ENCODE measurements at regions not wholly inside any gene's neighbourhood (a gene's known extent, or its start where the extent isn't known, plus 50 kb on each side); places are given as distances from the start of the nearest gene placed in this dataset.

DNA sequence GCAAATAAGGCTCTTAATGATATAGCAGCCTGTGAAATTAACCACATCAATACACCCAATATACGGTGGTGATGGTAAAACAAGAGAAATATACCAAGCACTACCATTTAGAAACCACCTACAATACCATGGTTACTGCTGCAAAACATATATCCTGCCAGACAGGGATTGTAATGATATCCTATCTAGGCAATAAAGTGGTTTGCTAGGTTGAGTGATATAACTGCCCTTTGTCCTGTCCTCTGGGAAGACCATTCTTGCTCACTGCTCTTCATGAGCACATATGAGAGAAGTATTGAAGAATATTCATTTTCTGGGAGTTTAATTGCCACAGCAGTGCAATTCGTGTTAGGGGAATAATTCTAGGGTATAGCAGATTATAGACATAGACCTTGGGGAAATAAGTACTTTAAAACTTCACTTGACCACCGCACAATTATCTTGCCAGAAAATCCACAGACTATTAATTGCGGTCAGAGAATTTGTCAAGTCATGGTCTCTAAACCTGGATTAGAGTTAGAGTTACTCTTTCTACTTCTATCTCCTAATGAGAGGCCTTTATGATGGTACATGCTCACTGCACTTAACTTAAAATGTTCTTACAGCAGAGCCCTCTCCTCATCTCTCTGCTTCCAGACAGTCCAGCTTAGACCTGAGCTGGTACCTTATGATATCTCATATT lies 413.0 kb downstream of the ZNF608 start (continued):
- TF ChIP-seq, protein P1, sequence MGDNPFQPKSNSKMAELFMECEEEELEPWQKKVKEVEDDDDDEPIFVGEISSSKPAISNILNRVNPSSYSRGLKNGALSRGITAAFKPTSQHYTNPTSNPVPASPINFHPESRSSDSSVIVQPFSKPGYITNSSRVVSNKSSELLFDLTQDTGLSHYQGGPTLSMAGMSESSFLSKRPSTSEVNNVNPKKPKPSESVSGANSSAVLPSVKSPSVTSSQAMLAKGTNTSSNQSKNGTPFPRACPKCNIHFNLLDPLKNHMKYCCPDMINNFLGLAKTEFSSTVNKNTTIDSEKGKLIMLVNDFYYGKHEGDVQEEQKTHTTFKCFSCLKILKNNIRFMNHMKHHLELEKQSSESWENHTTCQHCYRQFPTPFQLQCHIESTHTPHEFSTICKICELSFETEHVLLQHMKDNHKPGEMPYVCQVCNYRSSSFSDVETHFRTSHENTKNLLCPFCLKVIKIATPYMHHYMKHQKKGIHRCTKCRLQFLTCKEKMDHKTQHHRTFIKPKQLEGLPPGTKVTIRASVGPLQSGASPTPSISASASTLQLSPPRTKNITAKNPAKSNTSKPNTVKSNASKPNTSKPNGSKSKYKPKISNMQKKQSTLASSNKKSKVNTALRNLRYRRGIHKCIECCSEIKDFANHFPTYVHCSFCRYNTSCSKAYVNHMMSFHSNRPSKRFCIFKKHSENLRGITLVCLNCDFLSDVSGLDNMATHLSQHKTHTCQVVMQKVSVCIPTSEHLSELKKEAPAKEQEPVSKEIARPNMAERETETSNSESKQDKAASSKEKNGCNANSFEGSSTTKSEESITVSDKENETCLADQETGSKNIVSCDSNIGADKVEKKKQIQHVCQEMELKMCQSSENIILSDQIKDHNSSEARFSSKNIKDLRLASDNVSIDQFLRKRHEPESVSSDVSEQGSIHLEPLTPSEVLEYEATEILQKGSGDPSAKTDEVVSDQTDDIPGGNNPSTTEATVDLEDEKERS (tag by site-specific recombination; IDR thresholded peaks at IDR 0.05) = no peak
- no peak for TF ChIP-seq ZNF48 (tag by site-specific recombination; IDR thresholded peaks at IDR 0.05)
- no peak for TF ChIP-seq ZNF747 (tag by site-specific recombination; IDR thresholded peaks at IDR 0.05)
- TF ChIP-seq, protein P2, sequence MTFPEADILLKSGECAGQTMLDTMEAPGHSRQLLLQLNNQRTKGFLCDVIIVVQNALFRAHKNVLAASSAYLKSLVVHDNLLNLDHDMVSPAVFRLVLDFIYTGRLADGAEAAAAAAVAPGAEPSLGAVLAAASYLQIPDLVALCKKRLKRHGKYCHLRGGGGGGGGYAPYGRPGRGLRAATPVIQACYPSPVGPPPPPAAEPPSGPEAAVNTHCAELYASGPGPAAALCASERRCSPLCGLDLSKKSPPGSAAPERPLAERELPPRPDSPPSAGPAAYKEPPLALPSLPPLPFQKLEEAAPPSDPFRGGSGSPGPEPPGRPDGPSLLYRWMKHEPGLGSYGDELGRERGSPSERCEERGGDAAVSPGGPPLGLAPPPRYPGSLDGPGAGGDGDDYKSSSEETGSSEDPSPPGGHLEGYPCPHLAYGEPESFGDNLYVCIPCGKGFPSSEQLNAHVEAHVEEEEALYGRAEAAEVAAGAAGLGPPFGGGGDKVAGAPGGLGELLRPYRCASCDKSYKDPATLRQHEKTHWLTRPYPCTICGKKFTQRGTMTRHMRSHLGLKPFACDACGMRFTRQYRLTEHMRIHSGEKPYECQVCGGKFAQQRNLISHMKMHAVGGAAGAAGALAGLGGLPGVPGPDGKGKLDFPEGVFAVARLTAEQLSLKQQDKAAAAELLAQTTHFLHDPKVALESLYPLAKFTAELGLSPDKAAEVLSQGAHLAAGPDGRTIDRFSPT (tag by site-specific recombination; IDR thresholded peaks at IDR 0.05) = no peak
- no peak for TF ChIP-seq ZNF174 (tag by site-specific recombination; IDR thresholded peaks at IDR 0.05)
- TF ChIP-seq REPIN1 (tag by site-specific recombination; IDR thresholded peaks at IDR 0.05; ENCODE audit: low read depth) = no peak
- no peak for TF ChIP-seq ZNF350 (tag by site-specific recombination; IDR thresholded peaks at IDR 0.05)
- TF ChIP-seq, protein P3, sequence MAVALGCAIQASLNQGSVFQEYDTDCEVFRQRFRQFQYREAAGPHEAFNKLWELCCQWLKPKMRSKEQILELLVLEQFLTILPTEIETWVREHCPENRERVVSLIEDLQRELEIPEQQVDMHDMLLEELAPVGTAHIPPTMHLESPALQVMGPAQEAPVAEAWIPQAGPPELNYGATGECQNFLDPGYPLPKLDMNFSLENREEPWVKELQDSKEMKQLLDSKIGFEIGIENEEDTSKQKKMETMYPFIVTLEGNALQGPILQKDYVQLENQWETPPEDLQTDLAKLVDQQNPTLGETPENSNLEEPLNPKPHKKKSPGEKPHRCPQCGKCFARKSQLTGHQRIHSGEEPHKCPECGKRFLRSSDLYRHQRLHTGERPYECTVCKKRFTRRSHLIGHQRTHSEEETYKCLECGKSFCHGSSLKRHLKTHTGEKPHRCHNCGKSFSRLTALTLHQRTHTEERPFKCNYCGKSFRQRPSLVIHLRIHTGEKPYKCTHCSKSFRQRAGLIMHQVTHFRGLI (tag by site-specific recombination; IDR thresholded peaks at IDR 0.05) = no peak
- TF ChIP-seq ZNF571 (tag by site-specific recombination; IDR thresholded peaks at IDR 0.05) = no peak
- TF ChIP-seq, protein P4, sequence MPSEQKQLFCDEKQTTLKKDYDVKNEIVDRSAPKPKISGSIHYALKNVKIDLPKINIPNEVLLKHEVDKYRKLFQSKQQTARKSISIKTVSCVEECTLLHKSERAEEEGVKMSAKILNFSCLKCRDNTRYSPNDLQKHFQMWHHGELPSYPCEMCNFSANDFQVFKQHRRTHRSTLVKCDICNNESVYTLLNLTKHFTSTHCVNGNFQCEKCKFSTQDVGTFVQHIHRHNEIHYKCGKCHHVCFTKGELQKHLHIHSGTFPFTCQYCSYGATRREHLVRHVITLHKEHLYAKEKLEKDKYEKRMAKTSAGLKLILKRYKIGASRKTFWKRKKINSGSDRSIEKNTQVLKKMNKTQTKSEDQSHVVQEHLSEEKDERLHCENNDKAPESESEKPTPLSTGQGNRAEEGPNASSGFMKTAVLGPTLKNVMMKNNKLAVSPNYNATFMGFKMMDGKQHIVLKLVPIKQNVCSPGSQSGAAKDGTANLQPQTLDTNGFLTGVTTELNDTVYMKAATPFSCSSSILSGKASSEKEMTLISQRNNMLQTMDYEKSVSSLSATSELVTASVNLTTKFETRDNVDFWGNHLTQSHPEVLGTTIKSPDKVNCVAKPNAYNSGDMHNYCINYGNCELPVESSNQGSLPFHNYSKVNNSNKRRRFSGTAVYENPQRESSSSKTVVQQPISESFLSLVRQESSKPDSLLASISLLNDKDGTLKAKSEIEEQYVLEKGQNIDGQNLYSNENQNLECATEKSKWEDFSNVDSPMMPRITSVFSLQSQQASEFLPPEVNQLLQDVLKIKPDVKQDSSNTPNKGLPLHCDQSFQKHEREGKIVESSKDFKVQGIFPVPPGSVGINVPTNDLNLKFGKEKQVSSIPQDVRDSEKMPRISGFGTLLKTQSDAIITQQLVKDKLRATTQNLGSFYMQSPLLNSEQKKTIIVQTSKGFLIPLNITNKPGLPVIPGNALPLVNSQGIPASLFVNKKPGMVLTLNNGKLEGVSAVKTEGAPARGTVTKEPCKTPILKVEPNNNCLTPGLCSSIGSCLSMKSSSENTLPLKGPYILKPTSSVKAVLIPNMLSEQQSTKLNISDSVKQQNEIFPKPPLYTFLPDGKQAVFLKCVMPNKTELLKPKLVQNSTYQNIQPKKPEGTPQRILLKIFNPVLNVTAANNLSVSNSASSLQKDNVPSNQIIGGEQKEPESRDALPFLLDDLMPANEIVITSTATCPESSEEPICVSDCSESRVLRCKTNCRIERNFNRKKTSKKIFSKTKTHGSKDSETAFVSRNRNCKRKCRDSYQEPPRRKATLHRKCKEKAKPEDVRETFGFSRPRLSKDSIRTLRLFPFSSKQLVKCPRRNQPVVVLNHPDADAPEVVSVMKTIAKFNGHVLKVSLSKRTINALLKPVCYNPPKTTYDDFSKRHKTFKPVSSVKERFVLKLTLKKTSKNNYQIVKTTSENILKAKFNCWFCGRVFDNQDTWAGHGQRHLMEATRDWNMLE (tag by site-specific recombination; conservative IDR thresholded peaks at IDR 0.05; ENCODE audit: low read depth) = no peak
- TF ChIP-seq ZNF37A (tag by site-specific recombination; IDR thresholded peaks at IDR 0.05) = no peak
- no peak for TF ChIP-seq ZNF202 (tag by site-specific recombination; IDR thresholded peaks at IDR 0.05; ENCODE audit: borderline replicate concordance)
- TF ChIP-seq ZNF121 (tag by site-specific recombination; IDR thresholded peaks at IDR 0.05) = no peak
- no peak for TF ChIP-seq ZNF211 (tag by site-specific recombination; IDR thresholded peaks at IDR 0.05; ENCODE audit: low read depth)

DNA sequence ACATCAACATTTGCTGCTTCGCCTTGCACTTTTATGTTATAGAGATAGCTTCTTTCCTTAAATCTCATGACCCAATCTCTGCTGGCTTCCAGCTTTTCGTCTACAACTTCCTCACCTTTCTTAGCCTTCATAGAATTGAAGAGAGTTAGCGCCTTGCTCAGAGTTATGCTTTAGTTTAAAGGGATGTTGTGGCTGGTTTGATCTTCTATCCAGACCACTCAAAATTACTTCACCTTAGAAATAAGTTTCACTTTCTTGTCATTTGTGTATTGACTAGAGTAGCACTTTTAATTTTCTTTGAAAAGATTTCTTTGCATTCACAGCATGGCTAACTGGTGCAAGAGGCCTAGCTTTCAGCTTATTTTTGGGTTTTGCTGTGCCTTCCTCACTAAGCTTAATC lies 414.2 kb downstream of the ZNF608 start:
- CTCF ChIA-PET = no interaction called here
- Histone ChIP-seq H3K4me1 (ENCODE audit: control insufficient read depth, insufficient read depth, low read length) (no peaks in the 10 kb centered on the region), H3K36me3 (ENCODE audit: control insufficient read depth in 2 of 2, insufficient read depth in 1 of 2, low read length in 2 of 2) (no peaks in the 10 kb centered on the region), H3K9me3 (ENCODE audit: control insufficient read depth, insufficient read depth, low read depth, low read length) (no peaks in the 10 kb centered on the region; the same call in 1 of the 2 replicates), H3K4me3 (ENCODE audit: low read depth, low read length) (no peak overlapping the region), H3K27ac (ENCODE audit: extremely low read depth, low read depth, low read length) (no peak overlapping the region)
- POLR2A ChIA-PET = no interaction called here
- TF ChIP-seq ZBTB21 (tag by site-specific recombination; IDR thresholded peaks at IDR 0.05) (no peak), ZNF610 (tag by site-specific recombination; IDR thresholded peaks at IDR 0.05; ENCODE audit: borderline replicate concordance) (no peak), ZNF791 (tag by site-specific recombination; IDR thresholded peaks at IDR 0.05) (no peak), HOXA7 (CRISPR knock-in tag; IDR thresholded peaks at IDR 0.05; ENCODE audit: borderline replicate concordance) (no peak), TRIM28 (IDR thresholded peaks at IDR 0.05; ENCODE audit: borderline replicate concordance, low read length) (no peak), ZBTB20 (tag by site-specific recombination; IDR thresholded peaks at IDR 0.05) (no peak)
- TF ChIP-seq, protein P5, sequence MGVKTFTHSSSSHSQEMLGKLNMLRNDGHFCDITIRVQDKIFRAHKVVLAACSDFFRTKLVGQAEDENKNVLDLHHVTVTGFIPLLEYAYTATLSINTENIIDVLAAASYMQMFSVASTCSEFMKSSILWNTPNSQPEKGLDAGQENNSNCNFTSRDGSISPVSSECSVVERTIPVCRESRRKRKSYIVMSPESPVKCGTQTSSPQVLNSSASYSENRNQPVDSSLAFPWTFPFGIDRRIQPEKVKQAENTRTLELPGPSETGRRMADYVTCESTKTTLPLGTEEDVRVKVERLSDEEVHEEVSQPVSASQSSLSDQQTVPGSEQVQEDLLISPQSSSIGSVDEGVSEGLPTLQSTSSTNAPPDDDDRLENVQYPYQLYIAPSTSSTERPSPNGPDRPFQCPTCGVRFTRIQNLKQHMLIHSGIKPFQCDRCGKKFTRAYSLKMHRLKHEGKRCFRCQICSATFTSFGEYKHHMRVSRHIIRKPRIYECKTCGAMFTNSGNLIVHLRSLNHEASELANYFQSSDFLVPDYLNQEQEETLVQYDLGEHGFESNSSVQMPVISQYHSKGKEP (tag by site-specific recombination; IDR thresholded peaks at IDR 0.05) = no peak
- TF ChIP-seq, protein P6, sequence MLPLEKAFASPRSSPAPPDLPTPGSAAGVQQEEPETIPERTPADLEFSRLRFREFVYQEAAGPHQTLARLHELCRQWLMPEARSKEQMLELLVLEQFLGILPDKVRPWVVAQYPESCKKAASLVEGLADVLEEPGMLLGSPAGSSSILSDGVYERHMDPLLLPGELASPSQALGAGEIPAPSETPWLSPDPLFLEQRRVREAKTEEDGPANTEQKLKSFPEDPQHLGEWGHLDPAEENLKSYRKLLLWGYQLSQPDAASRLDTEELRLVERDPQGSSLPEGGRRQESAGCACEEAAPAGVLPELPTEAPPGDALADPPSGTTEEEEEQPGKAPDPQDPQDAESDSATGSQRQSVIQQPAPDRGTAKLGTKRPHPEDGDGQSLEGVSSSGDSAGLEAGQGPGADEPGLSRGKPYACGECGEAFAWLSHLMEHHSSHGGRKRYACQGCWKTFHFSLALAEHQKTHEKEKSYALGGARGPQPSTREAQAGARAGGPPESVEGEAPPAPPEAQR (tag by site-specific recombination; IDR thresholded peaks at IDR 0.05) = no peak

Data from HEK293 (cell line).